Lower leg skin (tissue), 4 donors: ENCODE measurements at regions not wholly inside any gene's neighbourhood (a gene's known extent, or its start where the extent isn't known, plus 50 kb on each side); places are given as distances from the start of the nearest gene placed in this dataset.

ENCODE experiments used
- DNase-seq, 2 donors: peaks; one replicate each; pipeline ENCODE4 v3.0.0-alpha.2; 2019; ENCODE audit warnings: low spot score in 2 of 2
- H3K4me3 ChIP-seq: fragments of 200-600 bp; sonication (generic); 2 replicates; pipeline ENCODE4 v1.5.1; 2017; ENCODE audit warnings: mild to moderate bottlenecking, low read depth; ENCODE audit not compliant: poor library complexity, severe bottlenecking
- POLR2A ChIP-seq, 2 donors: fragments of 450-650 bp; IDR thresholded peaks; one replicate each; pipeline ENCODE4 v1.6.1; 2016 to 2017; ENCODE audit warnings: antibody characterized with exemption in 2 of 2, mild to moderate bottlenecking in 1 of 2, moderate library complexity in 1 of 2
- WGBS, 2 donors: methylation state at CpG; one replicate each; pipeline ENCODE4 v1.1.5; 2018; 5-methylcytosine and 5-hydroxymethylcytosine counted together
- intact Hi-C: fragments of 100-400 bp; cut with DNase I; formaldehyde crosslinking; loops from one replicate; pipeline ENCODE4 v1.15.0; 2023; ENCODE audit warnings: low total_unique reads
- TF ChIP-seq, protein P1 (sequence below), 3 donors: fragments of 450-650 bp; IDR thresholded peaks; one replicate each; pipeline ENCODE4 v1.5.1; 2016; ENCODE audit warnings: antibody characterized with exemption in 3 of 3, mild to moderate bottlenecking in 3 of 3, moderate library complexity in 2 of 3

- 11 to 15% methylated on average over 12 to 13 of the region's 13 CpGs for WGBS, 2 donors
- no peak for DNase-seq
- no peak overlapping the region for H3K4me3 ChIP-seq
- TF ChIP-seq POLR2A (IDR thresholded peaks at IDR 0.05) = no peak
- TF ChIP-seq, protein P1, sequence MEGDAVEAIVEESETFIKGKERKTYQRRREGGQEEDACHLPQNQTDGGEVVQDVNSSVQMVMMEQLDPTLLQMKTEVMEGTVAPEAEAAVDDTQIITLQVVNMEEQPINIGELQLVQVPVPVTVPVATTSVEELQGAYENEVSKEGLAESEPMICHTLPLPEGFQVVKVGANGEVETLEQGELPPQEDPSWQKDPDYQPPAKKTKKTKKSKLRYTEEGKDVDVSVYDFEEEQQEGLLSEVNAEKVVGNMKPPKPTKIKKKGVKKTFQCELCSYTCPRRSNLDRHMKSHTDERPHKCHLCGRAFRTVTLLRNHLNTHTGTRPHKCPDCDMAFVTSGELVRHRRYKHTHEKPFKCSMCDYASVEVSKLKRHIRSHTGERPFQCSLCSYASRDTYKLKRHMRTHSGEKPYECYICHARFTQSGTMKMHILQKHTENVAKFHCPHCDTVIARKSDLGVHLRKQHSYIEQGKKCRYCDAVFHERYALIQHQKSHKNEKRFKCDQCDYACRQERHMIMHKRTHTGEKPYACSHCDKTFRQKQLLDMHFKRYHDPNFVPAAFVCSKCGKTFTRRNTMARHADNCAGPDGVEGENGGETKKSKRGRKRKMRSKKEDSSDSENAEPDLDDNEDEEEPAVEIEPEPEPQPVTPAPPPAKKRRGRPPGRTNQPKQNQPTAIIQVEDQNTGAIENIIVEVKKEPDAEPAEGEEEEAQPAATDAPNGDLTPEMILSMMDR (IDR thresholded peaks at IDR 0.05) = no peak
- intact Hi-C loops = no loop called here
Observed at GRCh38 chr16:7227229-7227721, 105.4 kb upstream of the RBFOX1 start.

DNA sequence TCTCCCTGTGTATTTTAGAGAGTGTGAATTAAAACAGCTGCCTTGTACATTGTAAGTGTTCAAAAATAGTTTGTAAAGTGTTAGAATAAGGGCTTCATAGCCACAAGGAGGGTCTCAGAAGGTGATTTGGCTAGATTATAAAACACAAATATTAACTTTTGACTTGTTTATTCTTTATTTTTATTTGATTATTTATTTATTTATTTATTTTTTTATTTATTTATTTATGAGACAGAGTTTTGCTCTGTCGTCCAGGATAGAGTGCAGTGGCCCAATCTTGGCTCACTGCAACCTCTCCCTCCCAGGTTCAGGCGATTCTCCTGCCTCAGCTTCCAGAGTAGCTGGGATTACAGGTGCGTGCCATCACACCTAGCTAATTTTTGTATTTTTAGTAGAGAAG lies 111.5 kb upstream of the RBFOX1 start:
- H3K4me3 ChIP-seq = no peak overlapping the region
- DNase-seq = no peak
- intact Hi-C loops = no loop called here
- TF ChIP-seq, protein P1 (IDR thresholded peaks at IDR 0.05) = no peak
- TF ChIP-seq POLR2A (IDR thresholded peaks at IDR 0.05) = no peak
- WGBS, 2 donors = 86% methylated on average over 3 of the region's 3 CpGs

DNA sequence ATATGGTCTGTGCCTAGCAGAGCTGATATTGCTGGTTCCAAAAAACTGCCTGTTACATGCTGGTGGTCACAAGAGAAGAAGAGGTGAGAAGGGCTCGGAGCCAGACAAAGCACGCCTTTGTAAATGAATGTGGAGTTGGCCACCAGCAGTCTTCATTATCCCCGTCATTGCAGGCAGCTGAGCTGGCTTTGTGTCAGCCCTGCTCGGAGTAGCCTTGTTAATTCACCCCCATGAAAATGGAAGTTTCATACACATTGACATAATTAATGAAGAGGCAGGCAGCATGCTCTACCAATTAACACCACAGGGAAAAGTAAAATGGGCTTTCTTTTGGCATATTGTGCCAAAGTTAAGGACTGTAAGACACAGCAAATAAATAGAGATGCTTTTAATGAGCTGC lies 113.7 kb upstream of the RBFOX1 start:
- 38 to 46% methylated on average over 4 of the region's 4 CpGs for WGBS, 2 donors
- no peak overlapping the region for H3K4me3 ChIP-seq
- TF ChIP-seq, protein P1 (IDR thresholded peaks at IDR 0.05) = no peak
- no peak for TF ChIP-seq POLR2A (IDR thresholded peaks at IDR 0.05)
- intact Hi-C loops = no loop called here
- DNase-seq = no peak

DNA sequence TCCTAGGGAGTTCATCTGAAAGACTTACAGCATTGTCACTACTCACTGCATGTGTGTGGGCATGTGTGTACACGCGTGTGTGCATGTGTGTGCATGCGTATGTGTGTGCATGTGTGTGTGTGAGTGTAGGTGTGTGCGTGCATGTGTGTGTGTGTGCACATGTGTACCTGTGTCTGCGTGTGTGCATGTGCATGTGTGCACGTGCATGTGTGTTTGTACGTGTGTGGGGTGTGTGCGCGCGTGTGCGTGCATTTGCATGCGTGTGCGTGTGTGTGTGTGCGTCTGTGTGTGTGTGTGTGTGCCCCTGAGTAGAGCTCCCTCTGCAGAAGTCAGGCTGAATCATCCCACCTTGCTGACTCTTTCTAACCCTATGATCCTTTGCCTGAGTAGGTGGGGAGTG lies 114.8 kb upstream of the RBFOX1 start:
- DNase-seq = no peak
- intact Hi-C loops = no loop called here
- H3K4me3 ChIP-seq = no peak overlapping the region
- TF ChIP-seq, protein P1 (IDR thresholded peaks at IDR 0.05) = no peak
- no peak for TF ChIP-seq POLR2A (IDR thresholded peaks at IDR 0.05)
- 89 to 91% methylated on average over 14 of the region's 14 CpGs for WGBS, 2 donors

DNA sequence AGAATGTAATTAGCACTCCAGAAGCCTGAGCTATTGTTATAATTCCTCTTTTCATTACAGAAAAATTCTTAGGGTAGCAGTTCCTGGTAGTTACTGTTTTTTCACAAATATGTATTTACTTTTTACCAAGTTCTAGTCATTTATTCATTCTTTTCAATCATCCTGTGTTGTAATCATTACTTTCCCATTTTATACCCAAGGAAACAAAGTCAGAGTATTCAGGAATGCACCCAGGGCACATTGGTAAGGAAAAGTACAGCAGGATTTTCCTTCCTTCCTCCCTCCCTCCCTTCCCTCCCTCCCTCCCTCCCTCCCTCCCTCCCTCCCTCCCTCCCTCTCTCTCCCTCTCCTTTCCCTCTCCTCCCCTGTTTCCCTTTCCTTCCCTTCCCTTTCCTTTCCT lies 115.9 kb upstream of the RBFOX1 start:
- TF ChIP-seq, protein P1 (IDR thresholded peaks at IDR 0.05) = no peak
- no peak for TF ChIP-seq POLR2A (IDR thresholded peaks at IDR 0.05)
- intact Hi-C loops = no loop called here
- no peak for DNase-seq
- H3K4me3 ChIP-seq = no peak overlapping the region

- intact Hi-C loops = no loop called here
- TF ChIP-seq, protein P1 (IDR thresholded peaks at IDR 0.05) = no peak
- no peak for TF ChIP-seq POLR2A (IDR thresholded peaks at IDR 0.05)
- H3K4me3 ChIP-seq = no peak overlapping the region
- DNase-seq = no peak
- WGBS, 2 donors = 59 to 64% methylated on average over 9 of the region's 9 CpGs
Observed at GRCh38 chr16:7211781-7212180, 120.9 kb upstream of the RBFOX1 start.
